Trophoblast cell (in vitro differentiated cells and primary cell): ENCODE measurements at regions not wholly inside any gene's neighbourhood (a gene's known extent, or its start where the extent isn't known, plus 50 kb on each side); places are given as distances from the start of the nearest gene placed in this dataset.

ENCODE experiments used
- DNase-seq, 2 donors: peaks; one replicate each; pipeline ENCODE4 v3.0.0-alpha.2; 2016
- H2AFZ ChIP-seq: 2 replicates; pipeline ENCODE4 v1.6.1; 2013; ENCODE audit warnings: low read length, moderate library complexity, mild to moderate bottlenecking; ENCODE audit not compliant: insufficient read depth, poor library complexity
- H2AK5ac ChIP-seq: 2 replicates; pipeline ENCODE4 v1.6.1; 2013; ENCODE audit warnings: mild to moderate bottlenecking, low read length
- H2BK120ac ChIP-seq: 2 replicates; pipeline ENCODE4 v1.6.1; 2013; ENCODE audit warnings: low read length, mild to moderate bottlenecking, moderate library complexity; ENCODE audit not compliant: insufficient read depth, poor library complexity
- H2BK12ac ChIP-seq: 2 replicates; pipeline ENCODE4 v1.6.1; 2013; ENCODE audit warnings: mild to moderate bottlenecking, low read length, moderate library complexity
- H2BK5ac ChIP-seq: 2 replicates; pipeline ENCODE4 v1.6.1; 2013; ENCODE audit warnings: low read length, low read depth, moderate library complexity, mild to moderate bottlenecking; ENCODE audit not compliant: poor library complexity
- H3K14ac ChIP-seq: 2 replicates; pipeline ENCODE4 v1.6.1; 2013; ENCODE audit warnings: mild to moderate bottlenecking, low read length
- H3K18ac ChIP-seq: 2 replicates; pipeline ENCODE4 v1.6.1; 2013; ENCODE audit warnings: mild to moderate bottlenecking, low read length
- H3K23ac ChIP-seq: 2 replicates; pipeline ENCODE4 v1.6.1; 2013; ENCODE audit warnings: low read length
- H3K27ac ChIP-seq: 2 replicates; pipeline ENCODE4 v1.5.1; 2013; ENCODE audit warnings: low read depth, mild to moderate bottlenecking, inconsistent platforms, low read length, moderate library complexity
- H3K27me3 ChIP-seq: 2 replicates; pipeline ENCODE4 v1.6.1; 2013; ENCODE audit warnings: inconsistent platforms, mild to moderate bottlenecking, low read length, moderate library complexity; ENCODE audit not compliant: insufficient read depth
- H3K36me3 ChIP-seq, 2 experiments: 1 replicate in 1 of 2; 2 replicates in 1 of 2; pipeline ENCODE4 v1.6.1; 2013; ENCODE audit warnings: low read length in 2 of 2, mild to moderate bottlenecking in 2 of 2, moderate library complexity in 1 of 2; ENCODE audit not compliant: insufficient read depth in 2 of 2, control insufficient read depth in 1 of 2
- H3K4ac ChIP-seq: 2 replicates; pipeline ENCODE4 v1.6.1; 2013; ENCODE audit warnings: low read depth, mild to moderate bottlenecking, low read length, moderate library complexity
- H3K4me1 ChIP-seq, 2 experiments: 1 replicate in 1 of 2; 2 replicates in 1 of 2; pipeline ENCODE4 v1.6.1; 2013; ENCODE audit warnings: low read length in 2 of 2, mild to moderate bottlenecking in 2 of 2, moderate library complexity in 1 of 2; ENCODE audit not compliant: insufficient read depth in 2 of 2, control insufficient read depth in 1 of 2
- H3K4me2 ChIP-seq: 2 replicates; pipeline ENCODE4 v1.6.1; 2013; ENCODE audit warnings: inconsistent platforms, mild to moderate bottlenecking, low read length, moderate library complexity
- H3K4me3 ChIP-seq: 2 replicates; pipeline ENCODE4 v1.5.1; 2013; ENCODE audit warnings: mild to moderate bottlenecking, low read depth, low read length, inconsistent platforms
- H3K79me1 ChIP-seq: one replicate; pipeline ENCODE4 v1.6.1; 2013; ENCODE audit warnings: low read length
- H3K79me2 ChIP-seq: 2 replicates; pipeline ENCODE4 v1.6.1; 2013; ENCODE audit warnings: low read length, mild to moderate bottlenecking; ENCODE audit not compliant: control insufficient read depth, insufficient read depth, poor library complexity
- H3K9ac ChIP-seq: 2 replicates; pipeline ENCODE4 v1.6.1; 2013; ENCODE audit warnings: mild to moderate bottlenecking, low read length
- H3K9me3 ChIP-seq: 2 replicates; pipeline ENCODE4 v1.6.1; 2013; ENCODE audit warnings: low read depth, mild to moderate bottlenecking, control low read depth, inconsistent platforms, low read length; ENCODE audit not compliant: insufficient read depth
- H4K12ac ChIP-seq: 2 replicates; pipeline ENCODE4 v1.6.1; 2013; ENCODE audit warnings: low read depth, mild to moderate bottlenecking, low read length, moderate library complexity
- H4K8ac ChIP-seq: 2 replicates; pipeline ENCODE4 v1.6.1; 2013; ENCODE audit warnings: low read depth, mild to moderate bottlenecking, low read length, moderate library complexity
- H4K91ac ChIP-seq: one replicate; pipeline ENCODE4 v1.6.1; 2013; ENCODE audit warnings: low read depth, mild to moderate bottlenecking, low read length, moderate library complexity
- WGBS: extraction: QIAGEN DNeasy Blood & Tissue Kit; methylation state at CpG from one replicate; pipeline ENCODE4 v1.1.7; 2013; ENCODE audit warnings: missing lambda C conversion rate; ENCODE audit not compliant: insufficient read length, insufficient coverage; ENCODE audit errors: extremely low coverage; 5-methylcytosine and 5-hydroxymethylcytosine counted together

- no peak overlapping the region for H3K14ac ChIP-seq
- H3K36me3 ChIP-seq: no peaks in the 10 kb centered on the region
- H3K4ac ChIP-seq: no peak overlapping the region
- H3K23ac ChIP-seq: no peak overlapping the region
- H3K18ac ChIP-seq: no peak overlapping the region
- H3K27ac ChIP-seq: no peak overlapping the region
- no peak overlapping the region for H2AFZ ChIP-seq
- H3K27me3 ChIP-seq: no peaks in the 10 kb centered on the region
- H2AK5ac ChIP-seq: no peak overlapping the region
- H3K4me1 ChIP-seq: no peaks in the 10 kb centered on the region
- H2BK120ac ChIP-seq: no peak overlapping the region
- H4K8ac ChIP-seq: no peak overlapping the region
- H3K79me2 ChIP-seq: no peaks in the 10 kb centered on the region
- H4K12ac ChIP-seq: no peak overlapping the region
- no peak overlapping the region for H4K91ac ChIP-seq
- H3K4me2 ChIP-seq: no peak overlapping the region
- no peak overlapping the region for H2BK5ac ChIP-seq
- H3K9me3 ChIP-seq: no peaks in the 10 kb centered on the region
- H3K4me3 ChIP-seq: no peak overlapping the region
- DNase-seq: no peak
- no peak overlapping the region for H2BK12ac ChIP-seq
- H3K79me1 ChIP-seq: no peaks in the 10 kb centered on the region
- no peak overlapping the region for H3K9ac ChIP-seq
Observed at GRCh38 chr6:27062755-27063154, 184.7 kb upstream of the PRSS16 start.

DNA sequence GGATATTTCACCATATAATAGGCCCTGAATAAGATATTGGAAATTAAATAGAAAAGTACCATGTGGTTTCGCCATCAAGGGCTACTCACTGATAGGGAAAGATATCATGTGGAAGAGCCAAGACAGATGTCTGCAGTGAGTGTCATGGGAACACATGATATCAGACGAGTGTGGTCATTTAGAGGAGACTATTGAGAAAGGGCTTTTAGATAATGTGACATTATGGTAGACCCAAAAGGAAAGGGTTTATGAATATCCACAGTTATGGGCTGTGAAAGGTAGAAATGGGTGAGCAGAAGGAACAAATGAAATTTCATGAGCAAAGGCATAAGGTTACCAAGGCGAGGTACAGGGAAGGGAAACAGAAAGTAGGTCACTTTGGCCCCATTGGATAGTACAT is 182.3 kb upstream of the PRSS16 start:
- WGBS: no CpG with 5 or more reads among the region's 3 CpGs
- Histone ChIP-seq H3K79me2 (no peaks in the 10 kb centered on the region), H2BK120ac (no peak overlapping the region), H3K4ac (no peak overlapping the region), H2BK5ac (no peak overlapping the region), H3K9me3 (no peaks in the 10 kb centered on the region), H4K91ac (no peak overlapping the region), H3K9ac (no peak overlapping the region), H2AFZ (no peak overlapping the region), H3K4me1 (no peaks in the 10 kb centered on the region), H3K18ac (no peak overlapping the region), H4K8ac (no peak overlapping the region), H3K27ac (no peak overlapping the region), H3K79me1 (no peaks in the 10 kb centered on the region), H3K27me3 (no peaks in the 10 kb centered on the region), H3K4me3 (no peak overlapping the region), H3K23ac (no peak overlapping the region), H3K4me2 (no peak overlapping the region), H2BK12ac (no peak overlapping the region), H4K12ac (no peak overlapping the region), H2AK5ac (no peak overlapping the region), H3K14ac (no peak overlapping the region), H3K36me3 (no peaks in the 10 kb centered on the region)
- no peak for DNase-seq

- Histone ChIP-seq H3K27ac (no peak overlapping the region), H4K12ac (no peak overlapping the region), H3K27me3 (no peaks in the 10 kb centered on the region), H2AK5ac (no peak overlapping the region), H3K23ac (no peak overlapping the region), H3K79me1 (no peaks in the 10 kb centered on the region), H3K9ac (peak overlapping the region; percentile 55), H3K14ac (no peak overlapping the region), H4K91ac (no peak overlapping the region), H3K9me3 (no peaks in the 10 kb centered on the region), H4K8ac (no peak overlapping the region), H2BK5ac (no peak overlapping the region), H3K4ac (no peak overlapping the region), H2BK12ac (no peak overlapping the region), H3K4me1 (no peaks in the 10 kb centered on the region), H3K4me2 (no peak overlapping the region), H3K79me2 (no peaks in the 10 kb centered on the region), H3K4me3 (no peak overlapping the region), H3K18ac (no peak overlapping the region), H3K36me3 (no peaks in the 10 kb centered on the region), H2AFZ (no peak overlapping the region), H2BK120ac (no peak overlapping the region)
- no CpG with 5 or more reads among the region's 4 CpGs for WGBS
- no peak for DNase-seq
Observed at GRCh38 chr6:27066381-27066780, 181.1 kb upstream of the PRSS16 start.

GRCh38 chr6:27066802-27067201 is 180.7 kb upstream of the PRSS16 start:
- no peak for DNase-seq

More at GRCh38 chr6:27066802-27067201, 180.7 kb upstream of the PRSS16 start:
- H3K27ac ChIP-seq: no peak overlapping the region
- H3K23ac ChIP-seq: no peak overlapping the region
- H2AK5ac ChIP-seq: no peak overlapping the region
- no peaks in the 10 kb centered on the region for H3K79me2 ChIP-seq
- H2BK5ac ChIP-seq: no peak overlapping the region
- H2BK12ac ChIP-seq: no peak overlapping the region
- H3K27me3 ChIP-seq: no peaks in the 10 kb centered on the region
- H3K14ac ChIP-seq: no peak overlapping the region
- no CpG with 5 or more reads among the region's 1 CpG for WGBS
- H3K4ac ChIP-seq: no peak overlapping the region
- H2BK120ac ChIP-seq: no peak overlapping the region
- no peak overlapping the region for H3K9ac ChIP-seq
- H4K91ac ChIP-seq: no peak overlapping the region
- no peak overlapping the region for H2AFZ ChIP-seq
- no peak overlapping the region for H3K4me3 ChIP-seq
- no peak overlapping the region for H4K12ac ChIP-seq
- no peak overlapping the region for H3K4me2 ChIP-seq
- H3K4me1 ChIP-seq: no peaks in the 10 kb centered on the region
- no peak overlapping the region for H4K8ac ChIP-seq
- H3K18ac ChIP-seq: no peak overlapping the region
- H3K9me3 ChIP-seq: no peaks in the 10 kb centered on the region
- no peaks in the 10 kb centered on the region for H3K79me1 ChIP-seq
- H3K36me3 ChIP-seq: no peaks in the 10 kb centered on the region
